HL-60 (cell line): ENCODE measurements at regions not wholly inside any gene's neighbourhood (a gene's known extent, or its start where the extent isn't known, plus 50 kb on each side); places are given as distances from the start of the nearest gene placed in this dataset.

Source experiments
- DNase-seq, 2 experiments: peaks; one replicate each; pipeline ENCODE4 v3.0.0-alpha.2; 2010 to 2020; ENCODE audit warnings: low read depth in 1 of 2, low spot score in 1 of 2
- H3K27ac ChIP-seq: fragments of 250-450 bp; sonication (Bioruptor Pico); replicated peaks from 2 replicates; pipeline ENCODE4 v1.5.1; 2020; ENCODE audit warnings: mild to moderate bottlenecking, moderate library complexity
- H3K27me3 ChIP-seq: fragments of 250-450 bp; sonication (Bioruptor Pico); 2 replicates; pipeline ENCODE4 v1.5.1; 2021; ENCODE audit warnings: mild to moderate bottlenecking, moderate library complexity; ENCODE audit not compliant: insufficient read depth, poor library complexity, severe bottlenecking
- H3K4me3 ChIP-seq: replicated peaks from 2 replicates; pipeline ENCODE4 v1.5.1; 2011; ENCODE audit warnings: mild to moderate bottlenecking, control low read depth, low read length; ENCODE audit not compliant: insufficient read depth
- CTCF ChIP-seq: IDR thresholded peaks from one replicate; pipeline ENCODE4 v1.5.1; 2011; ENCODE audit warnings: low read length, control low read depth, inconsistent platforms; ENCODE audit not compliant: insufficient read depth
- GABPA ChIP-seq: IDR thresholded peaks from 2 replicates; pipeline ENCODE4 v1.6.1; 2012; ENCODE audit warnings: low read depth
- POLR2AphosphoS5 ChIP-seq: IDR thresholded peaks from 2 replicates; pipeline ENCODE4 v1.6.1; 2012; ENCODE audit warnings: low read depth
- REST ChIP-seq: IDR thresholded peaks from 2 replicates; pipeline ENCODE4 v1.6.1; 2012; ENCODE audit warnings: low read depth; ENCODE audit not compliant: insufficient replicate concordance
- SPI1 ChIP-seq: IDR thresholded peaks from 2 replicates; pipeline ENCODE4 v1.6.1; 2012; ENCODE audit warnings: low read depth, mild to moderate bottlenecking, borderline replicate concordance

DNA sequence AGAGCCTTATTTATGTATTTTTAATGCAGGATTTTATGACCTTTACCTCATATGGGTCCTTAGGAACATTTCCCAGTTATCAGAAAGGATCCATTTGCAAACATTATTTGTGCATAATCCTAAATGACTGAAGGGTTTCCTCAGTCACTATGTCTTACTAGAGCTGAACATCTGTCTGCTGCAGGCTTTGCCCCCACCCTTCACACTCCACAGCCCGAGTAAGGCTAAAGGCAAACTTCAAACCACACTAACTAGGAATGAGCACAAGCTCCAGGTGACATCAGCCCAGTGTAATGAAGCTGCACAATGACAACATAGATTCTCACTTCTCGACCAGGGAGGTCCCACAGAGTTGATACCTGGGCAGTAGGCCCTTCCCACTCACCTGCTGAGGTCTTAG, 491.3 kb upstream of the MKI67 start:
- Histone ChIP-seq H3K27ac (no peak overlapping the region), H3K27me3 (no peaks in the 10 kb centered on the region), H3K4me3 (no peak overlapping the region)
- no peak for DNase-seq
- TF ChIP-seq REST (no peak), SPI1 (no peak), CTCF (no peak), POLR2AphosphoS5 (no peak), GABPA (no peak)

DNA sequence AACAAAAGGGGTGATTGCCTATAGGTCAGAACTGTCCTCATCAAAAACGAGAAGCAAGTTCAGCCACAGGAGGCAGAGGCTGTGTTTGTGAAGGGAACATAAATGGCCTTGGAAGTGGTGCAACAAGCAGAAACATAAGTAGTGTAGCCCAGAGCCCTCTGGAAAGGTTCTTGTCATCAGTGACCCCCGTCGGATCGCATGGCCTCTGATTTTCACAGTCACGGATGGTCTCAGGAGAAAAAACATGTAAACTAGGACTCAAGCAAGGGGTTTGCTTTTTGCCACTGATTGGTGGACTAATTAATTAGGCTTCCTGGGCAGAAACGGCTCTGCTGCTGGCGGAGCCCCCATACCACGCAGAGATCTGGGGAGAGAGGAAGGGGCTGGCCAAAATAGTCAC, 496.5 kb upstream of the MKI67 start:
- no peaks in the 10 kb centered on the region for H3K27me3 ChIP-seq
- DNase-seq = no peak
- H3K27ac ChIP-seq = no peak overlapping the region
- no peak overlapping the region for H3K4me3 ChIP-seq
- no peak for TF ChIP-seq REST

GRCh38 chr10:128623776-128624175, 497.6 kb upstream of the MKI67 start:
- TF ChIP-seq REST = no peak
- TF ChIP-seq SPI1 = no peak
- no peak for TF ChIP-seq CTCF
- TF ChIP-seq POLR2AphosphoS5 = no peak
- TF ChIP-seq GABPA = no peak
- no peak overlapping the region for H3K27ac ChIP-seq
- H3K4me3 ChIP-seq = no peak overlapping the region
- no peaks in the 10 kb centered on the region for H3K27me3 ChIP-seq
- DNase-seq = no peak
